CD14-positive monocyte (primary cell): ENCODE measurements at regions not wholly inside any gene's neighbourhood (a gene's known extent, or its start where the extent isn't known, plus 50 kb on each side); places are given as distances from the start of the nearest gene placed in this dataset.

Source experiments
- DNase-seq, 3 donors: peaks; one replicate each; pipeline ENCODE4 v3.0.0-alpha.2; 2011 to 2022
- H2AFZ ChIP-seq: 2 replicates; pipeline ENCODE4 v1.6.0; 2012; ENCODE audit warnings: mild to moderate bottlenecking, low read depth, low read length, inconsistent platforms; ENCODE audit not compliant: insufficient read depth, poor library complexity, severe bottlenecking
- H3K27ac ChIP-seq, 2 donors: 1 replicate in 1 of 2; 2 replicates in 1 of 2; pipeline ENCODE4 v1.5.1; 2012 to 2013; ENCODE audit warnings: low read length in 2 of 2, control low read depth in 1 of 2, inconsistent platforms in 1 of 2, low read depth in 1 of 2, mild to moderate bottlenecking in 1 of 2
- H3K27me3 ChIP-seq, 2 donors: one replicate each; pipeline versions ENCODE4 v1.6.0 to v1.6.1; 2011 to 2013; ENCODE audit warnings: low read length in 2 of 2; ENCODE audit not compliant: control insufficient read depth in 2 of 2, insufficient read depth in 2 of 2
- H3K36me3 ChIP-seq, 2 donors: replicated peaks in 1 of 2; 1 replicate in 1 of 2; 2 replicates in 1 of 2; pipeline versions ENCODE4 v1.5.1 to v1.6.1; 2012 to 2013; ENCODE audit warnings: low read length in 2 of 2, control low read depth in 1 of 2, inconsistent platforms in 1 of 2, mild to moderate bottlenecking in 1 of 2; ENCODE audit not compliant: insufficient read depth in 2 of 2, control insufficient read depth in 1 of 2
- H3K4me1 ChIP-seq, 2 donors: 1 replicate in 1 of 2; 2 replicates in 1 of 2; pipeline versions ENCODE4 v1.5.1 to v1.6.1; 2012 to 2013; ENCODE audit warnings: low read length in 2 of 2, control low read depth in 1 of 2, inconsistent platforms in 1 of 2, mild to moderate bottlenecking in 1 of 2, moderate library complexity in 1 of 2; ENCODE audit not compliant: insufficient read depth in 2 of 2, control insufficient read depth in 1 of 2
- H3K4me2 ChIP-seq: replicated peaks from 2 replicates; pipeline ENCODE3; 2012; ENCODE audit warnings: low read length, moderate library complexity, mild to moderate bottlenecking; ENCODE audit not compliant: poor library complexity, severe bottlenecking; ENCODE audit errors: extremely low read depth
- H3K4me3 ChIP-seq, 3 experiments: fragments of 200-600 bp in 1 of 3; sonication (generic) in 1 of 3; replicated peaks in 1 of 3; 1 replicate in 2 of 3; 2 replicates in 1 of 3; pipeline ENCODE4 v1.5.1; 2011 to 2013; ENCODE audit warnings: low read length in 3 of 3, mild to moderate bottlenecking in 3 of 3, control low read depth in 2 of 3, low read depth in 2 of 3, inconsistent platforms in 1 of 3, moderate library complexity in 1 of 3
- H3K79me2 ChIP-seq: 2 replicates; pipeline ENCODE4 v1.6.0; 2012; ENCODE audit warnings: mild to moderate bottlenecking, control low read depth, inconsistent platforms, low read length, moderate library complexity; ENCODE audit not compliant: insufficient read depth
- H3K9ac ChIP-seq: 2 replicates; pipeline ENCODE4 v1.6.0; 2017; ENCODE audit warnings: low read length, mild to moderate bottlenecking; ENCODE audit not compliant: insufficient read depth, poor library complexity, severe bottlenecking
- H3K9me3 ChIP-seq, 2 donors: replicated peaks in 1 of 2; 1 replicate in 1 of 2; 2 replicates in 1 of 2; pipeline versions ENCODE4 v1.5.1 to v1.6.1; 2012 to 2013; ENCODE audit warnings: low read length in 2 of 2, control low read depth in 1 of 2; ENCODE audit not compliant: control insufficient read depth in 1 of 2, insufficient read depth in 1 of 2
- H4K20me1 ChIP-seq: 2 replicates; pipeline ENCODE4 v1.6.0; 2012; ENCODE audit warnings: mild to moderate bottlenecking, low read length, control low read depth, moderate library complexity; ENCODE audit not compliant: insufficient read depth
- H3K27ac Mint-ChIP-seq, 7 donors: one replicate each; pipeline ENCODE4 v1.8.0; 2020; ENCODE audit warnings: mild to moderate bottlenecking in 7 of 7, mixed read lengths in 7 of 7, moderate library complexity in 6 of 7, inconsistent platforms in 2 of 7
- H3K27me3 Mint-ChIP-seq, 3 donors: one replicate each; pipeline ENCODE4 v1.8.0; 2021 to 2022; ENCODE audit warnings: low read depth in 3 of 3, mild to moderate bottlenecking in 3 of 3, mixed read lengths in 3 of 3, moderate library complexity in 3 of 3, inconsistent platforms in 1 of 3
- H3K36me3 Mint-ChIP-seq, 2 donors: one replicate each; pipeline ENCODE4 v1.8.0; 2020; ENCODE audit warnings: mixed read lengths in 2 of 2, inconsistent platforms in 1 of 2, mild to moderate bottlenecking in 1 of 2
- H3K4me1 Mint-ChIP-seq: one replicate; pipeline ENCODE4 v1.8.0; 2020; ENCODE audit warnings: mild to moderate bottlenecking, mixed read lengths
- H3K4me3 Mint-ChIP-seq, 2 donors: one replicate each; pipeline ENCODE4 v1.8.0; 2020; ENCODE audit warnings: mild to moderate bottlenecking in 2 of 2, mixed read lengths in 2 of 2, moderate library complexity in 1 of 2
- H3K9me3 Mint-ChIP-seq, 7 donors: one replicate each; pipeline ENCODE4 v1.8.0; 2020 to 2022; ENCODE audit warnings: mixed read lengths in 7 of 7, mild to moderate bottlenecking in 6 of 7, moderate library complexity in 6 of 7, inconsistent platforms in 2 of 7
- WGBS: methylation state at CpG from one replicate; pipeline ENCODE4 v1.1.5; 2013; ENCODE audit warnings: missing lambda C conversion rate; ENCODE audit not compliant: insufficient coverage; 5-methylcytosine and 5-hydroxymethylcytosine counted together
- intact Hi-C, 2 donors: fragments of 100-400 bp; cut with micrococcal nuclease; formaldehyde crosslinking; loops; one replicate each; pipeline versions ENCODE4 v1.15.0 to v1.15.1; 2023
- TF ChIP-seq, protein P1 (sequence below): fragments of 200-600 bp; IDR thresholded peaks from one replicate; pipeline ENCODE4 v1.8.0; 2022; ENCODE audit warnings: antibody characterized with exemption, mild to moderate bottlenecking

DNA sequence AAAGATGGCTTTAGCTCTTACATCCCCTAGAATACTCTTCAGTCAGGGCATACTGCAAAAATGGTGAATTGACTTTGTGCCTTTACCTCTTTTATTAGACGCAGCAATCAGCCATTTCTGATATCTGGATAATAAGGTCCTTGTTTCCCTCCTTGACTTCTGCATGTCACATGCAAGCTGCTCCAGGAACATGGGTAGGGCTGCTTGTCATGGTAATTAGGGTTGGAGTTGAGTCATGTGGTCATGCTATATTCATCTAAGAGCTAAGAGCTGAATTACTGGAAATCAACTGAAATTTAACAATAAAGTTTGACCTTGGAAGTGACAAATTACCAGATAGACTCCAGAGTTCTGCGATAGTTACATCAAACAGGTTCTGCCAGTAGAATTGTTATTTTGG is 122.2 kb downstream of the DDX3Y start:
- Mint-ChIP-seq H3K36me3 (no peaks in the 10 kb centered on the region), H3K4me1 (no peaks in the 10 kb centered on the region), H3K27ac (no peak overlapping the region), H3K4me3 (no peak overlapping the region), H3K27me3 (no peaks in the 10 kb centered on the region), H3K9me3 (peaks cover 0 to 6% (median 0%) of the 10 kb centered on the region in 7 donors)
- Histone ChIP-seq H3K9me3 (peaks cover 0 to 9% of the 10 kb centered on the region in 2 donors), H3K4me3 (no peak overlapping the region), H3K36me3 (no peaks in the 10 kb centered on the region), H3K9ac (no peak overlapping the region), H3K4me1 (no peaks in the 10 kb centered on the region), H3K79me2 (no peaks in the 10 kb centered on the region), H3K27ac (no peak overlapping the region), H3K27me3 (no peaks in the 10 kb centered on the region), H3K4me2 (no peak overlapping the region), H2AFZ (no peak overlapping the region), H4K20me1 (no peaks in the 10 kb centered on the region)
- intact Hi-C loops: no loop called here
- DNase-seq: no peak
- TF ChIP-seq, protein P1, sequence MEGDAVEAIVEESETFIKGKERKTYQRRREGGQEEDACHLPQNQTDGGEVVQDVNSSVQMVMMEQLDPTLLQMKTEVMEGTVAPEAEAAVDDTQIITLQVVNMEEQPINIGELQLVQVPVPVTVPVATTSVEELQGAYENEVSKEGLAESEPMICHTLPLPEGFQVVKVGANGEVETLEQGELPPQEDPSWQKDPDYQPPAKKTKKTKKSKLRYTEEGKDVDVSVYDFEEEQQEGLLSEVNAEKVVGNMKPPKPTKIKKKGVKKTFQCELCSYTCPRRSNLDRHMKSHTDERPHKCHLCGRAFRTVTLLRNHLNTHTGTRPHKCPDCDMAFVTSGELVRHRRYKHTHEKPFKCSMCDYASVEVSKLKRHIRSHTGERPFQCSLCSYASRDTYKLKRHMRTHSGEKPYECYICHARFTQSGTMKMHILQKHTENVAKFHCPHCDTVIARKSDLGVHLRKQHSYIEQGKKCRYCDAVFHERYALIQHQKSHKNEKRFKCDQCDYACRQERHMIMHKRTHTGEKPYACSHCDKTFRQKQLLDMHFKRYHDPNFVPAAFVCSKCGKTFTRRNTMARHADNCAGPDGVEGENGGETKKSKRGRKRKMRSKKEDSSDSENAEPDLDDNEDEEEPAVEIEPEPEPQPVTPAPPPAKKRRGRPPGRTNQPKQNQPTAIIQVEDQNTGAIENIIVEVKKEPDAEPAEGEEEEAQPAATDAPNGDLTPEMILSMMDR: no peak
- WGBS: no CpG with 5 or more reads among the region's 2 CpGs

DNA sequence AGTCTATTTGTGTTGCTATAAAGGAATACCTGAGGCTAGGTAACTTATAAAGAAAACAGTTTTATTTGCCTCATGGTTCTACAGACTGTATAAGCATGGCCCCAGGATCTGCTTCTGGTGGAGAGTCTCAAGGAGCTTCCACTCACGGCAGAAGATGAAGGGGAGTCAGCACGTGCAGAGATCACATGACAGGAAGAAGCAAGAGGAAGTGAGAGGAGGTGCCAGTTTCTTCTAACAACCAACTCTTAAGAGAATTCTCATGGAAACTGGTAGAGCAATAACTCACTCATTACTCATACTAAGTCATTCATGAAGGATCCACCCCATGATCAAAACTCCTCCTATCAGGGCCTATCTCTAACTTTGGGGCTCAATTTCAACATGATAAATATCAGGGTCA is 135.6 kb downstream of the DDX3Y start:
- no peaks in the 10 kb centered on the region for H3K4me1 ChIP-seq
- no peak for DNase-seq
- H3K4me3 ChIP-seq: no peak overlapping the region
- Mint-ChIP-seq H3K9me3 (peaks cover 0 to 8% (median 0%) of the 10 kb centered on the region in 7 donors), H3K4me3 (no peak overlapping the region), H3K4me1 (no peaks in the 10 kb centered on the region), H3K27ac (no peak overlapping the region), H3K36me3 (no peaks in the 10 kb centered on the region), H3K27me3 (peaks cover 0 to 3% (median 0%) of the 10 kb centered on the region in 3 donors)
- no peak overlapping the region for H2AFZ ChIP-seq
- H3K27me3 ChIP-seq: no peaks in the 10 kb centered on the region
- no peak overlapping the region for H3K27ac ChIP-seq
- no peaks in the 10 kb centered on the region for H3K79me2 ChIP-seq
- TF ChIP-seq, protein P1: no peak
- WGBS: no CpG with 5 or more reads among the region's 2 CpGs
- H3K9me3 ChIP-seq: no peaks in the 10 kb centered on the region
- H3K4me2 ChIP-seq: no peak overlapping the region
- H3K9ac ChIP-seq: no peak overlapping the region
- H4K20me1 ChIP-seq: no peaks in the 10 kb centered on the region
- no peaks in the 10 kb centered on the region for H3K36me3 ChIP-seq
- intact Hi-C loops: no loop called here
